B cell (primary cell): ENCODE measurements at regions not wholly inside any gene's neighbourhood (a gene's known extent, or its start where the extent isn't known, plus 50 kb on each side); places are given as distances from the start of the nearest gene placed in this dataset.
"Not testable (repeated sequence)": the region's sequence is repeated elsewhere in the genome, so short reads cannot be mapped to it uniquely, and the experiment has no call there.

Source experiments
- ATAC-seq: fragments of 200-7000 bp; cut with Tn5 transposase; one replicate; pipeline ENCODE4 v1.10.0; 2021; ENCODE audit warnings: low read depth, mild to moderate bottlenecking, moderate number of reproducible peaks, moderate library complexity
- CTCF ChIA-PET: fragments of 350-600 bp; sonication (Branson Sonifier 250); formaldehyde crosslinking; loops from one replicate; lab custom pipeline; 2021; ENCODE audit warnings: antibody characterized with exemption, inconsistent platforms; lab: Charles Lee
- POLR2A ChIA-PET: fragments of 350-600 bp; sonication (Branson Sonifier 250); formaldehyde crosslinking; loops from one replicate; lab custom pipeline; 2021; ENCODE audit warnings: antibody characterized with exemption; lab: Charles Lee
- DNase-seq: peaks from one replicate; pipeline ENCODE4 v3.0.0; 2013
- H2AFZ ChIP-seq: 2 replicates; pipeline ENCODE4 v1.6.1; 2012; ENCODE audit warnings: mild to moderate bottlenecking, low read depth, low read length; ENCODE audit not compliant: insufficient read depth, poor library complexity, severe bottlenecking
- H3K27ac ChIP-seq, 2 donors: 1 replicate in 1 of 2; 2 replicates in 1 of 2; pipeline ENCODE4 v1.5.1; 2012 to 2013; ENCODE audit warnings: low read length in 2 of 2, mild to moderate bottlenecking in 2 of 2, moderate library complexity in 1 of 2
- H3K27me3 ChIP-seq, 4 experiments: fragments of 200-600 bp in 1 of 4; sonication (generic) in 1 of 4; replicated peaks in 1 of 4; 1 replicate in 2 of 4; 2 replicates in 2 of 4; pipeline versions ENCODE4 v1.6.1 to v1.7.0; 2013 to 2016; ENCODE audit warnings: low read length in 3 of 4, mild to moderate bottlenecking in 2 of 4, mixed read lengths in 1 of 4, moderate library complexity in 1 of 4; ENCODE audit not compliant: insufficient read depth in 4 of 4, control insufficient read depth in 3 of 4; ENCODE audit errors: control extremely low read depth in 1 of 4
- H3K36me3 ChIP-seq, 2 experiments: replicated peaks in 1 of 2; 1 replicate in 1 of 2; 2 replicates in 1 of 2; pipeline versions ENCODE4 v1.6.1 to v1.7.1; 2013; ENCODE audit warnings: low read length in 1 of 2; ENCODE audit not compliant: insufficient read depth in 2 of 2, control insufficient read depth in 1 of 2; ENCODE audit errors: control extremely low read depth in 1 of 2, extremely low read depth in 1 of 2
- H3K4me1 ChIP-seq, 2 donors: fragments of 200-600 bp in 1 of 2; sonication (generic) in 1 of 2; 1 replicate in 1 of 2; 2 replicates in 1 of 2; pipeline versions ENCODE4 v1.5.1 to v1.6.1; 2013 to 2017; ENCODE audit warnings: low read length in 2 of 2; ENCODE audit not compliant: control insufficient read depth in 2 of 2, insufficient read depth in 2 of 2
- H3K4me2 ChIP-seq: replicated peaks from 2 replicates; pipeline ENCODE3; 2012; ENCODE audit warnings: mild to moderate bottlenecking, low read depth, low read length; ENCODE audit not compliant: poor library complexity, severe bottlenecking
- H3K4me3 ChIP-seq, 5 experiments: fragments of 200-600 bp in 1 of 5; sonication (generic) in 1 of 5; 1 replicate in 3 of 5; 2 replicates in 2 of 5; pipeline versions ENCODE4 v1.5.1 to v1.7.0; 2011 to 2016; ENCODE audit warnings: low read length in 4 of 5, mild to moderate bottlenecking in 4 of 5, low read depth in 2 of 5, control low read depth in 1 of 5, moderate library complexity in 1 of 5; ENCODE audit not compliant: insufficient read depth in 1 of 5; ENCODE audit errors: control extremely low read depth in 1 of 5, extremely low read depth in 1 of 5
- H3K79me2 ChIP-seq: fragments of 200-600 bp; sonication (generic); one replicate; pipeline ENCODE4 v1.6.0; 2016; ENCODE audit warnings: low read length; ENCODE audit not compliant: control insufficient read depth, insufficient read depth
- H3K9ac ChIP-seq: fragments of 200-600 bp; sonication (generic); 2 replicates; pipeline ENCODE4 v1.6.1; 2017; ENCODE audit warnings: mild to moderate bottlenecking, low read length, moderate library complexity
- H3K9me3 ChIP-seq, 3 donors: one replicate each; pipeline versions ENCODE4 v1.6.1 to v1.7.1; 2013; ENCODE audit warnings: low read length in 2 of 3; ENCODE audit not compliant: control insufficient read depth in 2 of 3, insufficient read depth in 1 of 3; ENCODE audit errors: control extremely low read depth in 1 of 3
- H4K20me1 ChIP-seq: 2 replicates; pipeline ENCODE4 v1.6.0; 2012; ENCODE audit warnings: mild to moderate bottlenecking, low read length; ENCODE audit not compliant: insufficient read depth, control insufficient read depth, poor library complexity, severe bottlenecking
- H3K27ac Mint-ChIP-seq: one replicate; pipeline ENCODE4 v1.8.0; 2021; ENCODE audit warnings: mixed read lengths
- H3K27me3 Mint-ChIP-seq: one replicate; pipeline ENCODE4 v1.8.0; 2021; ENCODE audit warnings: mixed read lengths
- H3K4me1 Mint-ChIP-seq: one replicate; pipeline ENCODE4 v1.8.0; 2021; ENCODE audit warnings: mixed read lengths
- H3K4me3 Mint-ChIP-seq: one replicate; pipeline ENCODE4 v1.8.0; 2021; ENCODE audit warnings: mixed read lengths
- H3K9me3 Mint-ChIP-seq: one replicate; pipeline ENCODE4 v1.8.0; 2022; ENCODE audit warnings: mixed read lengths; ENCODE audit not compliant: insufficient read depth
- EZH2 ChIP-seq: IDR thresholded peaks from 2 replicates; pipeline ENCODE4 v1.6.1; 2012; ENCODE audit warnings: borderline replicate concordance, low read depth, mild to moderate bottlenecking, moderate library complexity, low read length; ENCODE audit not compliant: insufficient read depth, poor library complexity, severe bottlenecking
- WGBS: methylation state at CpG from one replicate; pipeline ENCODE4 v1.1.5; 2013; ENCODE audit warnings: missing lambda C conversion rate; ENCODE audit not compliant: insufficient coverage; 5-methylcytosine and 5-hydroxymethylcytosine counted together
- intact Hi-C: fragments of 100-400 bp; cut with micrococcal nuclease; formaldehyde crosslinking; loops from one replicate; pipeline ENCODE4 v1.10.0; 2022
- TF ChIP-seq, protein P1 (sequence below): fragments of 200-600 bp; IDR thresholded peaks from one replicate; pipeline ENCODE4 v1.8.0; 2022; ENCODE audit warnings: antibody characterized with exemption, mild to moderate bottlenecking

DNA sequence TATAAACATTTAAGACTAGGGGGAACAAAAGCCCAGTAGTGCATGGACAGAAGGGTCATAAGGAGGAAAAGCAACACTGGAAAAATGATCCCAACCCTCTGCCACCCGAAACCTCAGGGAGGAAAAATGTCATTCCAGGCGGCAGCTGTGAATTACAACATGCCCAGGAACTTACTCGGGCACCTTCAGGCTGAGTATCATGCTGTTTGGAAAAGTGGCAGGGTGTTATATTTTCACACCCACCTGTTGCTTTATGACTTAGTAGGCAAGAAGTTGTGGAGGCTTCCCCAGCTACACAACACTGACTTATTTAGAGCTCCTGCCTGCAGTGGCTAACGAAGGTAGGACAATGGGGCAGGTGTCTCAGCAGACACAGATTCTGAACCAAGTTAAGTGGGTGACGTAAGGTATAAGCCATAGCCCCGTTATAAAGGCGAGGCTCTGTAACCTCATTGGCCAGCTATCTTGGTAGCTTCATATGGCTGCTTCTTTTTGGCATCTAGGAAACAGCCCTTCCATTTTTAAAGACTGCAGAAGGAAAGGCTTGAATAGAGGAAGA lies 96.1 kb upstream of the IFNG-AS1 start:
- Histone ChIP-seq H3K4me2 (no peak overlapping the region), H3K4me3 (no peak overlapping the region), H2AFZ (no peak overlapping the region), H3K27ac (no peak overlapping the region), H3K36me3 (no peaks in the 10 kb centered on the region), H3K79me2 (no peaks in the 10 kb centered on the region), H4K20me1 (no peaks in the 10 kb centered on the region), H3K4me1 (no peaks in the 10 kb centered on the region), H3K9me3 (no peaks in the 10 kb centered on the region), H3K27me3 (no peaks in the 10 kb centered on the region), H3K9ac (no peak overlapping the region)
- ATAC-seq (no peak), DNase-seq (no peak)
- H3K4me1 Mint-ChIP-seq, result no peaks in the 10 kb centered on the region
- no peak overlapping the region for H3K27ac Mint-ChIP-seq
- WGBS, result 90% methylated on average over 2 of the region's 7 CpGs
- ChIA-PET POLR2A (no interaction called here), CTCF (no interaction called here)
- peaks cover 20% of the 10 kb centered on the region for H3K27me3 Mint-ChIP-seq
- intact Hi-C loops, result no loop called here
- H3K9me3 Mint-ChIP-seq, result no peaks in the 10 kb centered on the region
- TF ChIP-seq EZH2, result no peak
- TF ChIP-seq, protein P1, sequence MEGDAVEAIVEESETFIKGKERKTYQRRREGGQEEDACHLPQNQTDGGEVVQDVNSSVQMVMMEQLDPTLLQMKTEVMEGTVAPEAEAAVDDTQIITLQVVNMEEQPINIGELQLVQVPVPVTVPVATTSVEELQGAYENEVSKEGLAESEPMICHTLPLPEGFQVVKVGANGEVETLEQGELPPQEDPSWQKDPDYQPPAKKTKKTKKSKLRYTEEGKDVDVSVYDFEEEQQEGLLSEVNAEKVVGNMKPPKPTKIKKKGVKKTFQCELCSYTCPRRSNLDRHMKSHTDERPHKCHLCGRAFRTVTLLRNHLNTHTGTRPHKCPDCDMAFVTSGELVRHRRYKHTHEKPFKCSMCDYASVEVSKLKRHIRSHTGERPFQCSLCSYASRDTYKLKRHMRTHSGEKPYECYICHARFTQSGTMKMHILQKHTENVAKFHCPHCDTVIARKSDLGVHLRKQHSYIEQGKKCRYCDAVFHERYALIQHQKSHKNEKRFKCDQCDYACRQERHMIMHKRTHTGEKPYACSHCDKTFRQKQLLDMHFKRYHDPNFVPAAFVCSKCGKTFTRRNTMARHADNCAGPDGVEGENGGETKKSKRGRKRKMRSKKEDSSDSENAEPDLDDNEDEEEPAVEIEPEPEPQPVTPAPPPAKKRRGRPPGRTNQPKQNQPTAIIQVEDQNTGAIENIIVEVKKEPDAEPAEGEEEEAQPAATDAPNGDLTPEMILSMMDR, result no peak
- no peak overlapping the region for H3K4me3 Mint-ChIP-seq

DNA sequence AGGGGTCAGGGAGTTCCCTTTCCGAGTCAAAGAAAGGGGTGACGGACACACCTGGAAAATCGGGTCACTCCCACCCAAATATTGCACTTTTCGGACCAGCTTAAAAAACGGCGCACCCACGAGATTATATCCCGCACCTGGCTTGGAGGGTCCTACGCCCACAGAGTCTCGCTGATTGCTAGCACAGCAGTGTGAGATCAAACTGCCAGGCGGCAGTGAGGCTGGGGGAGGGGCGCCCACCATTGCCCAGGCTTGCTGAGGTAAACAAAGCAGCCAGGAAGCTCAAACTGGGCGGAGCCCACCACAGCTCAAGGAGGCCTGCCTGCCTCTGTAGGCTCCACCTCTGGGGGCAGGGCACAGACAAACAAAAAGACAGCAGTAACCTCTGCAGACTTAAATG lies 88.8 kb upstream of the IFNG-AS1 start:
- H3K27me3 Mint-ChIP-seq, H3K4me2 ChIP-seq, H3K27ac ChIP-seq, H3K36me3 ChIP-seq, H3K4me1 ChIP-seq, intact Hi-C loops, POLR2A ChIA-PET, H3K9me3 ChIP-seq, DNase-seq, H3K4me3 ChIP-seq, H3K79me2 ChIP-seq, H3K27ac Mint-ChIP-seq, H2AFZ ChIP-seq, H3K27me3 ChIP-seq, H4K20me1 ChIP-seq, H3K9me3 Mint-ChIP-seq, H3K4me1 Mint-ChIP-seq, H3K4me3 Mint-ChIP-seq, H3K9ac ChIP-seq, ATAC-seq, CTCF ChIA-PET: not testable (repeated sequence)
- 97% methylated on average over 8 of the region's 13 CpGs for WGBS
